ENCODE measurements at regions not wholly inside any gene's neighbourhood (a gene's known extent, or its start where the extent isn't known, plus 50 kb on each side); places are given as distances from the start of the nearest gene placed in this dataset.

- no peak for DNase-seq (ENCODE audit: low spot score)
Measured at GRCh38 chr22:47817380-47817779, 1054.9 kb downstream of the TBC1D22A start.

GRCh38 chr22:47816863-47817210 lies 1054.4 kb downstream of the TBC1D22A start:
- no peak for DNase-seq (ENCODE audit: low spot score)

GRCh38 chr22:47816121-47816862 lies 1053.8 kb downstream of the TBC1D22A start:
- DNase-seq (ENCODE audit: low spot score) = no peak

DNA sequence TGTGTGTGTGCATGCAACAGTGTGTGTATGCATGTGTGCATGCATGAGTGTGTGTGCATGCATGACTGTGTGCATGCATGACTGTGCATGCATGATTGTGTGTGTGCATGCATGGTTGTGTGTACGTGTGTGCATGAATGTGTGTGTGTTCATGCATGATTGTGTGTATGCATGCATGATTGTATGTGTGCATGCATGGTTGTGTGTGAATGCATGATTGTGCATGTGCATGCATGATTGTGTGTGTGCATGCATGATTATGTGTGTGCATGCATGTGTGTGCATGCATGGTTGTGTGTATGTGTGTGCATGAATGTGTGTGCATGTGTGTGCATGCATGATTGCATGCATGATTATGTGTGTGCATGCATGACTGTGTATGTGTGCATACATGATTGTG lies 1052.0 kb downstream of the TBC1D22A start:
- no peak for DNase-seq (ENCODE audit: low spot score)

DNA sequence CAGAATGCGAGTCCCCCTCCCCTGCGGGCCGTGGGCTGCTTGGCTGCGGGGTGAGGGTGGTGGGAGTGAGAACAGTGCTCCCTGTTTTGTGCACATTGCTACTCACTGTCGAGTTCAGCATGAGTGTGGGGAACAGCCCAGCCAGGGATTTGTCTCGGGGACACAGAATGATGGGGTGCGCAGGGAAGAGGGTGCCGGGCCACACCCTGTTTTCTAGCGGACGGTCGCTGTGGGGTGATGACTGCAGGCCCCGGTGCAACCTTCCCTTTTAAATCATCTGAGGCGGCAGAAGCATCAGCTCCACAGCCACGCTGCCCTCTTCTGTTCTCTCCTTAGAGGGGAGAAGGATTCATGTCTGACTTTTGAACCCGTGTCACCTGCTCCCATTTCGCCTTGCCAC lies 1051.2 kb downstream of the TBC1D22A start:
- no peak for DNase-seq (ENCODE audit: low spot score)

DNA sequence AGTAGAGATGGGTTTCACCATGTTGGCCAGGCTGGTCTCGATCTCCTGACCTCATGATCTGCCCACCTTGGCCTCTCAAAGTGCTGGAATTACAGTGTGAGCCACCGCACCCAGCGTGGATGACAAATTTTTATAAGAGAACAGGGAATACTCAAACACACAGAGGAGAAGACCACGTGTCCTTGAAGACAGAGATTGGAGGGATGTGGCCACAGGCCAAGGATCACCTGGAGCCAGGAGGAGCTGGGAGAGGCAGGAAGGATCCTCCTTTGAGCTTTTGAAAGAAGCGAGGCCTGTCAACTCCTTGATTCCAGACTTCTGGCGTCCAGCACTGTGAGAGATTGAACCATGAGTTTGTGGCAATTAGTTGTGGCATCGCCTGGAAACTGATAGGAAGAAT lies 1049.5 kb downstream of the TBC1D22A start:
- DNase-seq (ENCODE audit: low spot score) = no peak

- DNase-seq (ENCODE audit: low spot score) = no peak
Measured at GRCh38 chr22:47810505-47811500, 1048.4 kb downstream of the TBC1D22A start.

- no peak for DNase-seq (ENCODE audit: low spot score)
Measured at GRCh38 chr22:47808886-47809620, 1046.6 kb downstream of the TBC1D22A start.

DNA sequence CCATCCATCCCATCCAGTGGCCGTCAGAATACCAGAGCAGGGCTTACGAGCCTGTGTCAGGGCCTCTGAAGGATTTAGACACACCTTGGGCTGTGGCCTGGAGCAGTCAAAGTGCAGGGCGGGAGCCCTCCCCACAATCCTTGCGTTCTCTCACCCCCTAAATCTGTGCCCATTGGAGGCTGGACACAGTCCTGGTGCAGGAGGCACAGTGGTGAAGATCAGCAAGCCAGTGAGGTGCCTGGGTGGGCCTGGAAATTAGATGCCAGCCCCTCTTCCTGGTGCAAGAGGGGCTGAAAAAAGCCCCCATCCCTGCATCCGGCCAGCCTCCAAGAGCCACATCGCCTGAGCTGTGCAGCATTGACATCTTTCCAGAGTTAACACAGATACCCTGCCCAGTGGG lies 1045.8 kb downstream of the TBC1D22A start:
- DNase-seq (ENCODE audit: low spot score) = no peak

DNA sequence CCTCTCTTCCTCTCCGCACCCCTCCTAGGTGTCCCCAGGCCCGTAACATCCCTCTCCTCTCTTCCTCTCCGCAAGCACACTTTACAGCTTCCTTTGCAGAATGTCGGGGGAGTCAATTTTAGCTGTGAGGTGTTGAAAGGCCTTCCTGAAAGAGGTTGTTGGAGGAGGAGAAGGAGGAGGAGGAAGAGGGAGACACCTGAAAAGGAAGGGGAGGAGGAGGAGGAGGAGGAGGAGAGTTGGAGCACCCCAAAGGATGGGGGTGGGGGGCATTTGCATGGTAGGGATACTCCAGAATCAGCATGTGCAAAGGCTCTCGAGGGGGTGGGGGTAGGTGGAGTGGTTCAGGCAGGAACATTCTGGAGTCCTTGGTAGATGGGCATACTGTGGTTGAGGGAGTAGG lies 1045.1 kb downstream of the TBC1D22A start:
- DNase-seq (ENCODE audit: low spot score) = no peak

DNA sequence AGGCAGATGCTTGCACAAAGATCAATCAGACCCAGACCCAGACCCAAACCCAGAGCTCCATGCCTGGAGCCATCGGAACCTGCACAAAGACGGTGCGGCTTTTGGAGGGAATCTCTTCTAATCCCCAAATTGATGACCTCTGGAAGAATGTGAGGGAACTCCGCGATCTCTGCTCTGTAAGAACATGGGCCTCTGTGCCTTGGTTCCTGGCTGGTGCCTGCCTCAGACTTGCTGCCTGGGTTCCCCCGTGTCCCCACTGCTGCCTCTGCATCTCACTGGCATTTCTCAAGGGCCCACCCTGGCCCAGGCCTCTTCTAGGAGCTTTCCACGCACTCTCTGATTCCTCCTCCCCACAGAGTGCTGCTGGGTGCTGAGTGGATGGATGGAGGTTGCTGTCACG lies 1044.4 kb downstream of the TBC1D22A start:
- DNase-seq (ENCODE audit: low spot score) = no peak

DNA sequence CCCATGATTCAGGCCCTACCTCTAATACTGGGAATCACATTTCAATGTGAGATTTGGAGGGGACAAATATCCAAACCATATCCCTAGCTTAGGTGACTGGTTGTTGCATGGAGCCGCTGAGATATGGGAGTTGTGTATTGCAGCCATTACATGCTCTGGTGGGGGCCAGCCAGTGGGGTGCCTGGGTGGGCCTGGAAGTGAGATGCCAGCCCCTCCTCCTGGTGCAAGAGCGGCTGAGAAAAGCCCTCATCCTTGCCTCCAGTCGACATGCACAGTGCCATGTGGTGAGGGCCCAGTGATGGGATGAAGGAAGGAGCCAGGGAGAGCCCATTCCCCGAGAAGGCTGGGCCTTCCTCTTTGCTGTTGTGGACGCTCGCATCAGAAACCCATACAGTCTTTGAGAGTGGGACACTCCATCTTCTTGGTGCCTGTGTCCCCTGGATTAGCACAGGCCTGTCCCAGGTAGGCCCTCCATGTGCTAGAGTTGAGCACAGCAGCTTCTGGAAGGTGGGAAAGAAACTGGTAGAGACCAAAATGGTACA lies 1043.0 kb downstream of the TBC1D22A start:
- DNase-seq (ENCODE audit: low spot score) = no peak

GRCh38 chr22:47804281-47804680 lies 1041.8 kb downstream of the TBC1D22A start:
- DNase-seq (ENCODE audit: low spot score) = no peak

DNA sequence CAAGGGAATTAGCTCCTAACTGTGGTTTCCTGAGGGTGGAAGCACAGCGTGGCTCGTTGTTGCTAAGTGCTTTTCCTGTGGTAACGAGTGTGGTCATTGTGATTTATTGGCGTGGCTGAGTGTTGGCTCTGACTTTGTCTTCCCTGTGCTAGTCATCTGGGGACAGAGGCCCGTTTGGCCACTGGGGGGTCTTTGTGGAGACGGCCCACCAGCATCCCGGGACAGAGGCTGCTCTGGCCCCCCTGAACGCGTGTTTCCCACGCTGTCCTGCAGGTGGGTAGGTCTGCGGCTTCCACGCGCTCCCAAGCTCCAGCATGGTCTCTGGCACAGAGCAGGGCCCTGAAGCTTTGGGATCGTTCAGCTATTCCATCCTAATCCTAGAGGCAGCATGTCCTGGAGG lies 1040.0 kb downstream of the TBC1D22A start:
- no peak for DNase-seq (ENCODE audit: low spot score)

DNA sequence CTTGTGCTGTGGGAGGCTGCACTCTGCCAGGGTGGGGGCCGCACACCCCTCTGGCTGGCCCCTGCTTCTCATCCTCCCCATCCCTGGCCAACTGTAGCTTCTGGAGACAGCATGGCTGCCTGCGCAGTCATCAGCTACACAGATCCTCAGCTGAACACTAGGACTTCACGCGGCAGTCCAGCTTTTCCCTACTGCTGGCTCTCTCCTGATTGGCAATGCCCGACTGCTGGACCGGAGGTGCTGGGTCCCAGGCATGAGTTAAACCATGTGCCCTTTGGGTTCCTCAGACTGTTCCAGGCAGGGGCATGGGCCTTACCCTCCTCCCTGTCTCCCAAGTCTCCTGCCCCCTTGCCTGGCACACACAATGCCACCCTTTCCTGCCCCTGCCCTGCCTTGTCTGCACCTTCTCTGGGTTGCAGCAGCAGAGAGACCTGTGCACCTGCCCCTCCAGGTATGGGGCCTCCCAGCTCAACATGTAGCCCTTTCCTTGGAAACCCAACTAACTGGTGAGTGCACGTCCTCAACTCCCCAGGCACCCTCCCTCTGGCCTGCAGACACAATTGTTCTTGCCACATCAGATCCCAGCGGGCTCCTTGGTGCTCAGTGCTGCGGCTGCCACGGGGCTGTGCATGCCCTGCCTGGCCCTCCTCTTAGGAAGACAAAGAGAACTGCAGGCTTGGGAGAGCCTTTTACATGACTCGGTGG lies 1039.2 kb downstream of the TBC1D22A start:
- DNase-seq (ENCODE audit: low spot score) = no peak

- DNase-seq (ENCODE audit: low spot score) = no peak
Measured at GRCh38 chr22:47798229-47798628, 1035.8 kb downstream of the TBC1D22A start.

GRCh38 chr22:47797342-47797945 lies 1035.0 kb downstream of the TBC1D22A start:
- DNase-seq (ENCODE audit: low spot score) = no peak

DNA sequence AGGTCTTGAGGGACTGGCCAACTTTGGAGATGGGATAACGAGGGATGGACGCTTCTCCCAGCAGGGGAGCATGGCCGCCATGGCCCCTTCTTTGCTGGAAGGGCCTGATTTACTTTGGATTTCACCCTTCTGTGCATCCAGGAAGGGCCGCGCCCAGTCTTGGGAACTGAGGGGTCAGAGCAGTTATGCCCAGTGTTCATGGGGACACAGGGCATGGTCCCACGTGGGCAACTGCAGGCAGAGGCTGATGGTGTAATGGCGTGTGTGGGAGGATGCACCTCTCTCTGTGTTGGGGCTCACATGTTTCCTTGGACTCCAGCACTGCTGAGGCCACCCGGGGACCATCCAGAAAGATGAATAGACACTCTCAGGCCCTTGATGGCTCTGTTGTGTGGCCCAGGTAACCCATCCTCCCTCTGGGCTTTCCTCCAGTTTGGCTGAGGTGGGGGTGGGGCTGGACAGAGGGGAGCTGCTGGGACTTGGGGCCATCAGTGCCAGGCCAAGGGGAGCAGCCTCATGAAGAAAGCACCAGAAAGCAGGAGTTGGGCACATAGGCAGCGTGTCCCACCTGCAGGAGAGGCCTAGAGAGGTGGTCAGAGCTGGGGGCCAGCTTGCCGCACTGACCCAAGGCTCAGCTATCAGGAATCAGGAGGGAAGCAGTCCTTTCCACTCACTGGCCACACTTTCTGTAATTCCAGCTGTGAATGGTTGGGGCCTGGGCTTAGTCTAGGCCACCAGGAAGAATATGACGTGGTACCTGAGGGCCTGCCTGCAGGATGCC lies 1033.9 kb downstream of the TBC1D22A start:
- no peak for DNase-seq (ENCODE audit: low spot score)

DNA sequence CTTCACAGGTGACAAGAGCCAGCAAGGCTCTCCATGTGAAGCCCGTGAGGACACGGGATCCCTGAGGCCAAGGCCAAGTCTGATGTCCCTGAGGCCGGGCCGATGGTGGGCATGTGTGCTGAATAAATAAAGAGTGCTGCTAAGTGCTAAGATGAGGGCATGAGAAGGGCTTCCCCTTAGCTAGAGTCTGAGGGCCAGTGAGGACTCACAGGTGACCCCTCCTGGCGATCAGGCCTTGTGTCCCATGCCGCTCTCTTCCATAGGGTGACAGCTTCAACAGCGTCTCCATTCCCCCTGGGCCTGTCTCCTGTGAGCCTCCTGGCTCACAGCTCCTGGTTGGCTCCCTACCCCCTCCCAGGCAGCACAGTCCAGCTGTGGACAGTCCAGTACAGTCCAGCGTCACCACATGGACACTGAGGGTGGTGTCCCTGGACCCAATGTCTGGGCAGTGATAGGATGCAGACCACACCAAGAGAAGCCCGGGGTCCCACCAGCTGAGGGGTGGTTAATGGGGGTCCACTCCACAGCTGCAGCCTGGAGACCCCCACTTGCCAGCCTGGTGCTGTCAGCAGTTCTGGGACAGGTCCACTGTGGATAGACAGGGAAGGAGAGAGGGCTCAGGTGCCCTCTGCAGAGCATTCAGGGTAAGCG lies 1033.2 kb downstream of the TBC1D22A start:
- DNase-seq (ENCODE audit: low spot score) = no peak

DNA sequence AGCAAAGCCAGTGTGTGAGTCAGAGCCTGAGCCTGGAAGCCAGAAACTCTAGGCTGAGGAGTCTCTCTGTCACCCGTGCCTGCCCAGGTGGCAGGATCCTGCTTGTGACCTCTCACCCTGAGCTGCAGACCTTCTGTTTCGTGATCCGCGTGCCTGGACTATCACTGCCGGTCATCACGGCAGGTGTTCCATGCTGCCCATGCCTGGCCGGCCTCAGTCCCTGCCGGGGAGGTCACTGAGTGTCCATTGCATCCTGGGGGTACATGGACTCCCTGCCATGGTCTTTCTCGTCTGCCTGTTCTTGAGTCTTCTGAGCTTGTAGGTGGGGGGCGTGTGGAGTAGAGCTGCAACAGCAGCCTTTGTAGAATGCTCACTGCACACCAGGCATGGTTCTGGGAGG lies 1032.4 kb downstream of the TBC1D22A start:
- DNase-seq (ENCODE audit: low spot score) = no peak

All from AG08396 (cell line).